GM23248 (cell line): ENCODE measurements at regions not wholly inside any gene's neighbourhood (a gene's known extent, or its start where the extent isn't known, plus 50 kb on each side); places are given as distances from the start of the nearest gene placed in this dataset.

Experiments
- DNase-seq: peaks from one replicate; pipeline ENCODE4 v3.0.0-alpha.2; 2015
- H2AFZ ChIP-seq: fragments of 200-600 bp; sonication (generic); 2 replicates; pipeline ENCODE4 v1.6.1; 2016; ENCODE audit warnings: antibody characterized with exemption
- H3F3A ChIP-seq: fragments of 200-600 bp; sonication (generic); 2 replicates; pipeline ENCODE4 v1.6.1; 2016; ENCODE audit warnings: mild to moderate bottlenecking, antibody characterized with exemption, mixed run types; ENCODE audit not compliant: insufficient read depth
- H3K27ac ChIP-seq: fragments of 200-600 bp; sonication (generic); 2 replicates; pipeline ENCODE4 v1.5.1; 2016; ENCODE audit warnings: mild to moderate bottlenecking
- H3K27me3 ChIP-seq: fragments of 200-600 bp; sonication (generic); replicated peaks from 2 replicates; pipeline ENCODE4 v1.6.1; 2016; ENCODE audit warnings: mild to moderate bottlenecking; ENCODE audit not compliant: insufficient read depth
- H3K36me3 ChIP-seq: fragments of 200-600 bp; sonication (generic); 2 replicates; pipeline ENCODE4 v1.6.1; 2016; ENCODE audit warnings: low read depth, mild to moderate bottlenecking
- H3K4me1 ChIP-seq: fragments of 200-600 bp; sonication (generic); 2 replicates; pipeline ENCODE4 v1.6.1; 2016; ENCODE audit warnings: mild to moderate bottlenecking; ENCODE audit not compliant: insufficient read depth
- H3K4me2 ChIP-seq: fragments of 200-600 bp; sonication (generic); one replicate; pipeline ENCODE4 v1.6.1; 2016; ENCODE audit warnings: mild to moderate bottlenecking; ENCODE audit not compliant: unreplicated experiment
- H3K4me3 ChIP-seq: fragments of 200-600 bp; sonication (generic); 2 replicates; pipeline ENCODE4 v1.5.1; 2016; ENCODE audit warnings: mild to moderate bottlenecking
- H3K79me2 ChIP-seq: fragments of 200-600 bp; sonication (generic); 2 replicates; pipeline ENCODE4 v1.6.1; 2016; ENCODE audit warnings: mild to moderate bottlenecking; ENCODE audit not compliant: insufficient read depth
- H3K9ac ChIP-seq: fragments of 200-600 bp; sonication (generic); 2 replicates; pipeline ENCODE4 v1.6.1; 2016; ENCODE audit warnings: mild to moderate bottlenecking
- H3K9me2 ChIP-seq: fragments of 200-600 bp; sonication (generic); 2 replicates; pipeline ENCODE4 v1.6.1; 2016; ENCODE audit warnings: mixed run types, mild to moderate bottlenecking, moderate library complexity; ENCODE audit not compliant: insufficient read depth
- H3K9me3 ChIP-seq: fragments of 200-600 bp; sonication (generic); one replicate; pipeline ENCODE4 v1.6.1; 2017; ENCODE audit warnings: low read depth
- H4K20me1 ChIP-seq: fragments of 200-600 bp; sonication (generic); 2 replicates; pipeline ENCODE4 v1.6.0; 2016; ENCODE audit not compliant: insufficient read depth
- EZH2 ChIP-seq: fragments of 200-600 bp; sonication (generic); IDR thresholded peaks from 2 replicates; pipeline ENCODE4 v1.6.1; 2018; ENCODE audit warnings: antibody characterized with exemption, mild to moderate bottlenecking; ENCODE audit not compliant: insufficient read depth, poor library complexity, severe bottlenecking
- EZH2phosphoT487 ChIP-seq: fragments of 200-600 bp; sonication (generic); IDR thresholded peaks from 2 replicates; pipeline ENCODE4 v1.6.1; 2018; ENCODE audit warnings: antibody characterized with exemption, moderate library complexity, mild to moderate bottlenecking, low read depth; ENCODE audit not compliant: insufficient read depth
- WGBS, 2 experiments: methylation state at CpG; one replicate each; pipeline ENCODE4 v1.1.6; 2015 to 2017; ENCODE audit warnings: low lambda C conversion rate in 2 of 2, low coverage in 1 of 2; ENCODE audit errors: missing lambda C conversion rate in 2 of 2; 5-methylcytosine and 5-hydroxymethylcytosine counted together
- in situ Hi-C: fragments of 300-500 bp; cut with MboI; formaldehyde crosslinking; loops from 2 replicates; pipeline ENCODE4 v1.15.0; 2020

- no peak for TF ChIP-seq EZH2phosphoT487
- TF ChIP-seq EZH2, result no peak
- Histone ChIP-seq H4K20me1 (no peaks in the 10 kb centered on the region), H3K9ac (no peak overlapping the region), H3F3A (no peaks in the 10 kb centered on the region), H3K9me2 (0 out of 2 replicates have a peak, but pooled peaks cover 3% of the 10 kb centered on the region), H3K4me2 (no peak overlapping the region), H3K36me3 (no peaks in the 10 kb centered on the region), H2AFZ (no peak overlapping the region), H3K79me2 (no peaks in the 10 kb centered on the region), H3K4me1 (no peaks in the 10 kb centered on the region), H3K4me3 (no peak overlapping the region), H3K9me3 (no peaks in the 10 kb centered on the region), H3K27me3 (no peaks in the 10 kb centered on the region), H3K27ac (no peak overlapping the region)
- DNase-seq, result peak; percentile 43
- in situ Hi-C loops, result loop anchor here (25.0 kb wide), 1 partner anchor 351 kb away; no protein-coding TSS in a partner anchor
- 70 to 74% methylated on average over 7 of the region's 7 CpGs for whole genome bisulfite sequencing, 2 experiments
Observed at GRCh38 chr14:89013098-89013504, 188.7 kb downstream of the TTC8 start.

GRCh38 chr14:89013698-89014568 lies 189.5 kb downstream of the TTC8 start:
- Histone ChIP-seq H3K9me2 (0 out of 2 replicates have a peak, but pooled peaks cover 3% of the 10 kb centered on the region), H3K36me3 (no peaks in the 10 kb centered on the region), H3K27ac (no peak overlapping the region), H4K20me1 (no peaks in the 10 kb centered on the region), H3K4me2 (no peak overlapping the region), H3K9ac (no peak overlapping the region), H3K79me2 (no peaks in the 10 kb centered on the region), H3K27me3 (no peaks in the 10 kb centered on the region), H3F3A (no peaks in the 10 kb centered on the region), H3K4me1 (no peaks in the 10 kb centered on the region), H3K9me3 (no peaks in the 10 kb centered on the region), H2AFZ (no peak overlapping the region), H3K4me3 (no peak overlapping the region)
- DNase-seq, result no peak
- TF ChIP-seq EZH2 (no peak), EZH2phosphoT487 (no peak)
- in situ Hi-C loops, result loop anchor here (25.0 kb wide), 1 partner anchor 352 kb away; no protein-coding TSS in a partner anchor
- 69 to 72% methylated on average over 11 of the region's 11 CpGs for WGBS, 2 experiments

GRCh38 chr14:89014569-89014850 lies 190.1 kb downstream of the TTC8 start:
- no peak overlapping the region for H3K9ac ChIP-seq
- no peak overlapping the region for H3K27ac ChIP-seq
- H3F3A ChIP-seq, result no peaks in the 10 kb centered on the region
- DNase-seq, result no peak
- in situ Hi-C loops, result loop anchor here (25.0 kb wide), 1 partner anchor 352 kb away; no protein-coding TSS in a partner anchor
- H3K4me2 ChIP-seq, result no peak overlapping the region
- WGBS, 2 experiments, result 96 to 97% methylated on average over 2 of the region's 2 CpGs
- no peaks in the 10 kb centered on the region for H3K36me3 ChIP-seq
- H3K4me3 ChIP-seq, result no peak overlapping the region
- no peaks in the 10 kb centered on the region for H4K20me1 ChIP-seq
- no peaks in the 10 kb centered on the region for H3K9me3 ChIP-seq
- H3K79me2 ChIP-seq, result no peaks in the 10 kb centered on the region
- H3K27me3 ChIP-seq, result no peaks in the 10 kb centered on the region
- no peak overlapping the region for H2AFZ ChIP-seq
- no peaks in the 10 kb centered on the region for H3K4me1 ChIP-seq
- H3K9me2 ChIP-seq, result 0 out of 2 replicates have a peak, but pooled peaks cover 3% of the 10 kb centered on the region
- TF ChIP-seq EZH2phosphoT487, result no peak
- TF ChIP-seq EZH2, result no peak

GRCh38 chr14:89015016-89015415 lies 190.6 kb downstream of the TTC8 start:
- no peaks in the 10 kb centered on the region for H4K20me1 ChIP-seq
- no peaks in the 10 kb centered on the region for H3K9me3 ChIP-seq
- no peaks in the 10 kb centered on the region for H3F3A ChIP-seq
- H3K79me2 ChIP-seq, result no peaks in the 10 kb centered on the region
- no peak overlapping the region for H2AFZ ChIP-seq
- H3K9ac ChIP-seq, result no peak overlapping the region
- no peak overlapping the region for H3K27ac ChIP-seq
- H3K4me3 ChIP-seq, result no peak overlapping the region
- no peaks in the 10 kb centered on the region for H3K4me1 ChIP-seq
- TF ChIP-seq EZH2phosphoT487 (no peak), EZH2 (no peak)
- 94 to 96% methylated on average over 1 of the region's 1 CpG for WGBS, 2 experiments
- DNase-seq, result peak; percentile 24
- in situ Hi-C loops, result loop anchor here (25.0 kb wide), 1 partner anchor 353 kb away; no protein-coding TSS in a partner anchor
- H3K4me2 ChIP-seq, result no peak overlapping the region
- H3K36me3 ChIP-seq, result no peaks in the 10 kb centered on the region
- H3K9me2 ChIP-seq, result no peaks in the 10 kb centered on the region
- no peaks in the 10 kb centered on the region for H3K27me3 ChIP-seq
